ENCODE measurements at regions not wholly inside any gene's neighbourhood (a gene's known extent, or its start where the extent isn't known, plus 50 kb on each side); places are given as distances from the start of the nearest gene placed in this dataset.
"Not testable (repeated sequence)": the region's sequence is repeated elsewhere in the genome, so short reads cannot be mapped to it uniquely, and the experiment has no call there.

DNA sequence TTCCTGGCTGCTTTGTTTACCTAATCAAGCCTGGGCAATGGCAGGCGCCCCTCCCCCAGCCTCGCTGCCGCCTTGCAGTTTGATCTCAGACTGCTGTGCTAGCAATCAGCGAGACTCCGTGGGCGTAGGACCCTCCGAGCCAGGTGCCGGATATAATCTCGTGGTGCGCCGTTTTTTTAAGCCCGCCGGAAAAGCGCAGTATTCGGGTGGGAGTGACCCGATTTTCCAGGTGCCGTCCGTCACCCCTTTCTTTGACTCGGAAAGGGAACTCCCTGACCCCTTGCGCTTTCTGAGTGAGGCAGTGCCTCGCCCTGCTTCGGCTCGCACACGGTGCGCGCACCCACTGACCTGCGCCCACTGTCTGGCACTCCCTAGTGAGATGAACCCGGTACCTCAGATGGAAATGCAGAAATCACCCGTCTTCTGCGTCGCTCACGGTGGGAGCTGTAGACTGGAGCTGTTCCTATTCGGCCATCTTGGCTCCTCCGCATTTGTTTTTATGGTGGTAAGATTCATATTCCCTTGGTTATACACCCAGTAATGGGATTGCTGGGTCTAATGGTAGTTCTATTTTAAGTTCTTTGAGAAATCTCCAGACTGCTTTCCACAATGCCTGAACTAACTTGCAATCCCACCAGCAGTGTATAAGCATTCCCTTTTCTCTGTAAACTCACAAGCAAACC is 652.1 kb upstream of the LRFN5 start:
- DNase-seq (ENCODE audit: low read depth in 4 of 4, low spot score in 2 of 4) = not testable (repeated sequence)

DNA sequence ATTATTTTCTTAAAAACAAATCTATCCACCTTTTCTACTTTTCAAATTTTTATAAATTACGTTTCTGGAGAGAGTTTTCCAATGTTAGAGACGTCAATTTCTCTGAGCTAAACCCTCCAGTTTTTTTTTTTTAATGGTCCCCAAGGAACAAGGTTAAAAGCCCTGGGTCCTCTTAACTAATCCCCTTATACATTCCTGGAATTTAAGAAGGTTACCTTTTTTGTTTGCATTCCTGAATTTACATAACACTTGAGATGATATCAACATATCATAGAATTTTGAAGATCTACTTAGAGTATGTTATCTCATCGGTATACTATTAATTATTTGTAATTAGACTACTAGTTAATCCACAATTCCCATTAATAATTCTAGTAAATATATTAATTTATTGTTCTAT is 662.2 kb upstream of the LRFN5 start:
- DNase-seq (ENCODE audit: low read depth in 4 of 4, low spot score in 2 of 4) = no peak

DNA sequence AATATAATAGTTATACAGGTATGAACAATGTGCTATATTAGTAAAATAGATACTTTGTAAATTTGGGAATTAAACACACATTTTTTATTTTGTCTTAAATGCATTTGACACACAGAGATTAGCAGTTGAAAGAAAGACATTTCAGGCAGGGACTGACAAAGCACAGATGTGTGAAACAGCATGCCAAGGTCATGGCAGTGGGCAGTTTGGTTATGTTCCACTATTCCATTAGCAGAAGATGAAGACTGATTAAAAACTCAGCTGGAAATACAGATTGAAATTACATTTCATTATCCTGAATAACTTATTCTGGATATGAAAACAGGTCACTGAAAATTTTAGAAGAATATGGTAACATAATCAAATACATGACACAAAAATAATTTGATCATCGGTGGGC is 669.8 kb upstream of the LRFN5 start:
- DNase-seq (ENCODE audit: low read depth in 4 of 4, low spot score in 2 of 4) = no peak

DNA sequence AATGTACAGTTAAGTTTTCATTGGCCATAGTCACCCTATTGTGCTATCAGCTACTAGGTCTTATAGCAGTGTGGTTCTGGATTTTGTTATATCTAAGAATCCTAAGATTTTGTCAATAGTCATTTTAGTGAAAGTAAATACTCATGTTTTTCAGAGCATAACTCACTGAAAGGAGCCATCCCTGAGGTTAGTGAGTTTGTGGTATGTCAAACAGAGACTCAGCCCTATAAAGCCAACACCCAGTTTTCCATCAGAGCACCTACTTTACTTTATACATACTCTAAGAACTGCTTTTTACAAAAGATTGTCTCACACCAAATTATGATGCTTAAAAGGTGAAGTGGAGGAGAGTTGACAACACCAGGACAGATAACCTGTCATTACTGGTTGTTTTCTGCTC is 686.3 kb upstream of the LRFN5 start:
- DNase-seq (ENCODE audit: low read depth in 4 of 4, low spot score in 2 of 4) = no peak

DNA sequence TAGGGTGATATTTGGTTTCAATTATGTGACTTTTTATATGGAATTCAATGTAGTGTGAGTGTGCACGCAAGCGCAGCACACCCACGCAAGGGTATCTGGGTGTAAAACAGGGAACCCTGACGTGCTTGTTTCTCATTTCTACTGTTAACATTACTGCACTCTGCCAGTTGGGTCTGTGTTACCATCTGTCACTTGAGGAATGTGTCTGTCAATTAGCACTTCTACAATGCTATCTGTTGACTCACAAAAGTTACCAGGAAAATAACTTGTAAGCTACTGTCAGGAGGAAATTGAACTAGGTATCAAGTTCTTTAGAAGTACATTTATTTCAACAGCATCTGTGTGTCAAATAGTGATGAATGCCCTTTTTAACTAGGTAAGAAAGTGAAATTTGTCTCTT is 695.5 kb upstream of the LRFN5 start:
- DNase-seq (ENCODE audit: low read depth in 4 of 4, low spot score in 2 of 4) = no peak

DNA sequence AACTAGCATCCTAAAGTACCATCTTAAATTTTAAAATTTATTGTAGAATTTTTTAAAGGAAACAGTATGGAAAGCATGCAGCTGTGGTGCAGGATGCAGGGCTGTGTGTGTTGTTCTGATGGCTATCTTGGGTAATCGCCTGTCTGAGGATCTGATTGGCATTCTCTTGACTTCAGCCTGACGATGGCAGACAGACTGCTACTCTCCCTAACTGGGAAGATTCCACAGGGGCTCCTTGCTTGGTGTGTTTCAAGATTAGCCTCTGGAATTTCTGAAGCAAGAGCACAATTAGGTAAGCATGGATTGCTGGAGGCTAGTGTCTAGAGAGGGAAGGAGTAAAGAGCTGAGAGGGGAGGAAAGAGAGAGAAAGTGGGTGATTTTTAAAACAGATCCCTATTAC is 696.8 kb upstream of the LRFN5 start:
- DNase-seq (ENCODE audit: low read depth in 4 of 4, low spot score in 2 of 4) = no peak

DNA sequence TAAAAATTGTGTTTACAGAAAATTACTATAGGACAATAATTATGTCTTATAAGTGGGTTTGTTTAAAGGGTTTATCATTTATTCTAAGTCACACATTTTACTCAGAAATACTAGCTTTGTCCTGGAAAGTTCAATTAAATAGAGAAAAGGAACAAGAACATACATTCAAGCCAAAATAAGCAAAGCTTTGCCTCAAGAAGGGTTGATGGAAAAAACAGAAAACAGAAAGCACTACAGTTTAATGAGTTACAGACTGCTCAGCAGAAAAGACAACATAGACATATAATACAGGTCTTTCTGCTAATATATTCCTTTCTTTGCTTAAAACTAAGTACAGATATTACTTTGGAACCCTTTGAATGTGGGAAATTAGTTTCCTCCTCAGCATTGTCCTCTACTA is 703.0 kb upstream of the LRFN5 start:
- no peak for DNase-seq (ENCODE audit: low read depth in 4 of 4, low spot score in 2 of 4)

DNA sequence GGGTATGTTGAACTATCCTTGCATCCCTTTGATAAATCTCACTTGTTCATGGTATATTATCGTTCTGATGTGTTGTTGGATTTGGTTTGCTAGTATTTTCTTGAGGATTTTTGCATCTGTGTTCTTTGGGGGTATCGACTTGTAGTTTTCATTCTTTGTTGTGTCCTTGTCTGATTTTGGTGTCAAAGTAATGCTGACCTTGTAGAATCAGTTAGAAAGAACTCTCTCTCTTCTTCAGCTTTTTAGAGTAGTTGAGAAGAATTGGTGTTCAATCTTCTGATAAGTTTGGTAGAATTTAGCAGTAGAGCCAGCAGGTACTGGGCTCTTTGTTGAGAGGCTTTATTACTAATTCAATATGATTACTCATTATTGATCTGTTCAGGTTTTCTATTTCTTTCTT is 707.2 kb upstream of the LRFN5 start:
- no peak for DNase-seq (ENCODE audit: low read depth in 4 of 4, low spot score in 2 of 4)

DNA sequence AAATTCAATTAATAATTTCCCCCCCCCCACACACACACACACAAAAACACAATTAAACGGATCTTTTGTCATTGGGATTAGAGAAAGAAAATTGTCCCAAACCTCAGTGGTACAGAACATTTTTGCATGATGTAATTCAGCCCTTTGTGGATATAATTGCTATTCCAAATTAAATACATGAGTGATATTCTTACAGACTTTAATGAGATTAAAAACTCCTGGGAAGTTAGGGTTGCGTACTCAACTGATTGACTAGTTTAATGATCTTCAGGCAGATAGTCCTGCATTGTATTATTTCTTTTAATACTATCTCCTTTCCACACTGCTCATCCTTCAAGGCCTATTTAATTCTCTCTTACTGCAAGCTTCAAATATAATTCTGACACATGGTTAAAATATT is 711.8 kb upstream of the LRFN5 start:
- no peak for DNase-seq (ENCODE audit: low read depth in 4 of 4, low spot score in 2 of 4)

DNA sequence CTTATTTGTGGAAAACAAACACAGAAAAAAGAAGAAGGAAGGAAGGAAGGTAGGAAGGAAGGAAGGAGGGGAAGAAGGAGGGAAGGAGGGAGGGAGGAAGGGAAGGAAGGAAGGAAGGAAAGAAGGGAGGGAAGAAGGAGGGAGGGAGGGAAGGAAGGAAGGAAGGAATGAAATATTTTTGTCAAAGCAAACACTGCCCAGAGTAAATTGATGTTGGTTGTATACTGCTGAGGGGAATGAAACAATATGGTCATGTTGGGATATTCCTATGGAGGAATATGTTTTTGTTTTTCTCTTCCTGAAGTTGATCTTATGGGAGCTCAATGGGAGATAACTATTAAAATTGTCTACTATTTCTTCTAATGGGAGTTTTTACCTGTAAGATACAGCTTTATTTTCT is 717.5 kb upstream of the LRFN5 start:
- no peak for DNase-seq (ENCODE audit: low read depth in 4 of 4, low spot score in 2 of 4)

DNA sequence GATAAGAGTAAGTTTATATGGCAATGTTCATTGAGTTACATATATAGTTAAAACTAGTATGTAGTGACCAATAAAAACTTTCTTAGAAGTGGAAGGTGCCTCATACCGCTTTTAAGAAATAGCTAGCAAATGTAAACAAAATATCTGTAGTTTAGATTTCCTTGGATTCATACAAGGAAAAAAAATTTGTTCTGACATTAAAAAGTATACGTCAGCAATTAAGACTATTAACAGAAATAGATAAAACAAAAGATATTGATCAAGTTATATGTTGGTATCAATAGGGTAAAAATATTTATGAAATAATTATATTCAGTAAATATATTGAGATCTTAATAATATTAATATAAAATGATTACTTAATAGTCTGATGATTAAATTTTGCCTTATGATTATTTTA is 718.8 kb upstream of the LRFN5 start:
- no peak for DNase-seq (ENCODE audit: low read depth in 4 of 4, low spot score in 2 of 4)

DNA sequence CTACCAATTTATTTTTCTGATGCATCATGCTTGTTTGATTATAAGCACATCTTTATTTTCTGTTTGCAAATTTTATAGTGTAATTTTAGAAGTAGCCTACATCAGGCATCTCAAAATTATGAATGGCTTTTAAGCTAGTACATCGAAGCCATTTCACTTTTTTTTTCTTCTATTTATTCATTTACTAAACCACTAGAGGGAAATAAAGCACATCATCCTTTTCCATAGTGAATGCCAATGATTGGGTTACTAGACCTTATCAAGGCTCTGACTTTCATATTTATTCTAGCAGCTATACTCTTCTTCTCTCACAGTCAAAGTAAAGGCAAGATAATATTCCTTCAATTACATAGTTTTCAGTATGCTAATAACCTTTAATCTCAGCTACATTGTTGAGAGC is 736.4 kb upstream of the LRFN5 start:
- no peak for DNase-seq (ENCODE audit: low read depth in 4 of 4, low spot score in 2 of 4)

DNA sequence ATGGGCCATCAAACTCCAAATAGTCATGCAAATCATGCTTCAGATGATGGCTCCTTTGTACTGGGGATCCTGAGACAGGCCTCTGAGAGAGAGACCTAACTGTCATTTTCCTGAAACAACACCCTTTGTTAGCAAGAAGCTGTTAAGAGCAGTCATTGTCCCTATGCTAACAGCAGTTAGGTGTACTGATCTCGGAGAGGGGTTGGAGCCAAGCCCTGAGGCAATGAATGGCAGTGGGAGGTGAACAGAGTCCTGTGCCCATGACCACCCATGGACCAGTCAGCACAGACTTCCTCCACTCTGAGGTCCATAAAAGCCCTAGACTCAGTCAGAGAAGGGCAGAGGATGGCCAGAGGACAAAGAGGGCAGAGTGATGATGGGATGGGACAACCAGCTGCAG is 747.6 kb upstream of the LRFN5 start:
- DNase-seq (ENCODE audit: low read depth in 4 of 4, low spot score in 2 of 4) = no peak

DNA sequence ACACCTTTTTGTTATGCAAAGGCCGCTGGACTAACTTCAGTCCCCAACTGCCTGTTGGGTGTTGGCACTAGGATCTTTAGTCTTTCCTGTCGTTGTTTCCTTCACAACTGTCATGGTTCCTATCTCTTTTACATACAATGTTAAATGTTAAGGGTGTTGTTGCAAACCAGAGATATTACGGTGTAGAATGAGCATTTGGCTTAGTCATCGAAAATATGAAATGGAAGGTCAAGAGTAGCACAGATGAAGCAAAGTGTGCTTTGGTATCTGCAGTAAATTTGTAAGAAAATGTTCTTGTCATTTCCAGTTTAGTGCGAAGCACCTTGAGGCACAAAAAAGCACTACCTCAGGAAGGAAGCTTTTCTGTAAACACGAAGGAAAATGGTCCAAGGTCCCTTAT is 751.3 kb upstream of the LRFN5 start:
- no peak for DNase-seq (ENCODE audit: low read depth in 4 of 4, low spot score in 2 of 4)

DNA sequence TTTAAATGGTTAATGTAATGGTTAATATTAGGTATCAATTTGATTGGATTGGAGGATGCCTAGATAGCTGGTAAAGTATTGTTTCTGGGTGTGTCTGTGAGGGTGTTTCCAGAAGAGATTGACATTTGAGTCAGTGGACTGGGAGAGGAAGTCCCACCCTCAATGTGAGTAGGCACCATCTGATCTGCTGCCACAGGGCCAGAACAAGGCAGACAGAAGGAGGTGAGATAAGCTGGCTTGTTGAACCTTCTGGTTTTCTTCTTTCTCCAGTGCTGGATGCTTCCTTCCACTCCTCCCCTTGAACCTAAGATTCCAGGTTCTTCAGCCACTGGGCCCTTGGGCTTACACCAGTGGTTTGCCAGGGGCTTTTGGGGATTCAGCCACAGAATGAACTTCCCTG is 756.5 kb upstream of the LRFN5 start:
- no peak for DNase-seq (ENCODE audit: low read depth in 4 of 4, low spot score in 2 of 4)

DNA sequence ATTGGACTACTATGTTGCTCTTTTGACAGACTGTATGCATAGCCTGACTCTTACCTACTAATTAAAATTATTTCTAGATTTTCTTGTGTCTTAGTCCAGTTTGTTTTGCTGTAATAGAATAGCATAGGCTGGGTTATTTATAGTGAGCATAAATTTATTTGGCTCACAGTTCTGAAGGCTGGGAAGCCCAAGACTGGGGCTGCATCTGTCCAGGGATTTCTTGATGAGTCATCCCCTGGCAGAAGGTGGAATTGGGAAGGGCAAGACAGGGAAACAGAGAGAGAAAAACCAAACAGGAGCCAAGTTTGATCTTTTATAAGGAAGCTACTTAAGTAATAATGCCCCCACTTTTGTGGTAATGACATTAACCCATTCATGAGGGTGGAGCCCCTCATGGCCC is 759.2 kb upstream of the LRFN5 start:
- no peak for DNase-seq (ENCODE audit: low read depth in 4 of 4, low spot score in 2 of 4)

DNA sequence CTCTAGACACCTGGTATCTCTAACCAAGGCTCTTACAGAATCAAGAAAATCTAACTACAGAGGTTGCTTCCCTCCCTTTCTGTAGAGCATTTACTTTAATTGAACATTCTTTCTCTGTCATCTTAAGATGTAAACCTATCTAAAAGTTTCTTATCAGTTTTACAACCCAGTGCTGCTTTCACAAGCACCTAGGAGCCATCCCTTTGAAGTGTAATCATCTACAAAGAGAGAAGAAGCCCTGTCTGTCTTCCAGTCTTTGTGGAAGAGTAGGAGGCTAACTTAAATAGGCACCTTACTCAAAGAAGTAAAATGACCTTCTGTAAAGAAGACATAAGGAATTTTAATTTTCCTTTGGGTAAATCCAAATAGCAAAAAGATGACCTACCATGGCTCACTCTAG is 763.9 kb upstream of the LRFN5 start:
- no peak for DNase-seq (ENCODE audit: low read depth in 4 of 4, low spot score in 2 of 4)

DNA sequence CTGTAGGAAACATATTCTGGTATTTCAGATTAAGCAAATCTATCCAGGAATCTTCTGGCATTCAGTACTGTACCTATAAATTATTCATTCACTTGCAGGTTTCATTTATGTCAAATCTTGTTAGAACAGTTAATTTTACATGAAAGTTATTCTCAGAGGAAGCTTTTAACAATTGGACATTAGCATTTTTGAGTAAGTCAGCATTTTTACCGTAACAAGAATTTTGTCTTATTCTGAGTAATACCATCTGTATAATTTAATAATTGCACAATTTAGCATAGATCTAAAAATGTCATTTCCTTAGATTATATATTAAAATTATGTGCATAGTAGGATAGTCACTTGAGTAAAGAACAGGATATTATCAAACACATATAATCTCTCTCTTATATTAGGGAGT is 764.8 kb upstream of the LRFN5 start:
- DNase-seq (ENCODE audit: low read depth in 4 of 4, low spot score in 2 of 4) = no peak

DNA sequence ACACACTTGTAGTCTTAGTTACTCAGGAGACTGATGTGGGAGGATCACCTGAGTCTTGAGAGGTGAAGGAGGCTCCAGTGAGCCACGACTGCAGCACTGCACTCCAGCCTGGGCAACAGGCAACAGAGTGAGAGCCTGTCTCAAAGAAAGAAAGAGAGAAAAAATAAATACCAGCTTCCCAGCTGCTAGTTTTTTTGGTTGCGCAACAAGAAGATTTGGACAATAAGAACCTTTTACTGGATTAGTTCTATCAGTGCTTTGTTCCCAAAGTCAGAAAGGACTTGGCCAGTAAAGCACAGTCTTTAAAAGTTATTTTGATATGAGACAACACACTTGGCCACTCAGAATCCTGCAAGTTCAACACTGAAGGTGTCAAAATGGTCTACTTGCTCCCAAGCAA is 768.1 kb upstream of the LRFN5 start:
- no peak for DNase-seq (ENCODE audit: low read depth in 4 of 4, low spot score in 2 of 4)

DNA sequence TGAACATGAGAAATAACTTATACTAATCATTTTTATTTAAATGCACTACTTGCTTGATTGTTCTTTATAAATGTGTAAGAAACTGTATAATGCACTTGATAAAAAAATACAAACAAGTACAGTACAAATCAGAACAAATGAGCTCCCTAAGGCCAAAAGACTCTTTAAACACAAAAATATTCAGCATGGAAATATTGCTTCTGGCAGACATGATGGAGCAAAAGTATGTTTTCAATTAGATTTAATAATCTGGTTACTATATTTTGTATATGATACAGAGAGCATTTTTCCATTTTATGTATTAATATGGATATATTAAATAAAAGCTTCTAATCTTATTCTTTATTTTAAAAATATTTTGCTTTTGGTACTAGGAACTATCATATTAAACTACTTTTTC is 800.2 kb upstream of the LRFN5 start:
- DNase-seq (ENCODE audit: low read depth in 4 of 4, low spot score in 2 of 4) = no peak

DNA sequence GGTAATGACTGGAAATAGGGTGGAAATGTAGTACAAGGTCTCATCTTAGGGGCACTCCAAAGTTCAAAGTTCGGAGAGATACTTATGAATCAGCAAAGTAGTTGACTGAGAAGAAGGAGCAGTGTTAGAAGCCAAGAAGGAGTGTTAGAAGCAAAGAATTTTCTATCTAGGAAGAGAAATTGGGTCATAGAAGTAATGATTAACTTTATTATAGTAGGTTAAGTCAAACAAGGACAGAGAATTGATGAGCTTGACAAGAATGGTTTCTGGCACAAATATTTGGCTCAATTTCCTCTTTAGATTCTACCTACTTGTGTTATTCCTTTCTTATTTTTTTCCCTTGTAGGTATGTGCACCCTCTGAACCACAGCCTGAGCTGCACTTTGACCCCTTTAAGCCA is 810.5 kb upstream of the LRFN5 start:
- DNase-seq (ENCODE audit: low read depth in 4 of 4, low spot score in 2 of 4) = no peak

DNA sequence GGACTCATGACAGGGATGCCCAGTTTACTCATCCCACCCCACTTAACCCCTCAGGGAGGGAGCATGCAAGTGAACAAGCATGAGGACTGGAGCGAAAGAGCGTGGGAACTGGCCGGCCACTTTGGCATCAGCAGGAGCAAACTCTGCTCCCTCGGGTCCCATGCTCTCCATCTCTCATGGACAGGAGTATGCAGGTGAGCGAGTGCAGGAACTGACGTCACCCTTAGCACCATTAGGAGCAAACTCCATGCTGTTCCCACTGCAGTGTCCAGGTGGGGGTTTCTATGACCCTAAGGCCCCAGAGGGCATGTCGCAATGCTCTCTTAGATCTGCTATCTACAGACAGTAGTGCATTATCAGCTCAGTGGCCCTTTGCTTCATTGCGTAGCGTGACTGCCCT is 821.8 kb upstream of the LRFN5 start:
- DNase-seq (ENCODE audit: low read depth in 4 of 4, low spot score in 2 of 4) = no peak

DNA sequence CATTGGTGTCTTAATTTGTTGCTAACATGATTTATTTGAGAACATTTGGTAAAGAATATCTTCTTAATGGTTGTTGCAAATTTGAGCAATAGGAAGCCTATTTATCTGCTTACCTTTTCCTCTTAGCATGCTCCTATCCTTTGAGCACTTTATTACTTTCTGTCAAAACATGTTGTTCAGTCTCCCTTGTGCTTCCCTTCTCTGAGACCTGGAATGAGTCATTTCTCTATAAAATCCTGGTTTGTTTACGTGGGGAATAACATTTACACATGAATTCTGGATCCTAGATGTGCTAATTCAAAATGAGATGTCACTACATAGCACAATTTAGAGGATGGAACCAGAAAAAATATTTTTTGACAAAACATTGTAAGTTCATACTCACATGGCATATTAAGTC is 844.0 kb upstream of the LRFN5 start:
- DNase-seq (ENCODE audit: low read depth in 4 of 4, low spot score in 2 of 4) = no peak

All from left renal cortex interstitium (tissue), 4 donors.